Inflammatory macrophage treated with lipopolysaccharide for 4 hours (primary cell): ENCODE measurements at regions not wholly inside any gene's neighbourhood (a gene's known extent, or its start where the extent isn't known, plus 50 kb on each side); places are given as distances from the start of the nearest gene placed in this dataset.
A peak's percentile ranks its signal among the peaks of the same experiment; 100 is the strongest.
"Not testable (repeated sequence)": the region's sequence is repeated elsewhere in the genome, so short reads cannot be mapped to it uniquely, and the experiment has no call there.

ENCODE experiments used
- DNase-seq: peaks from one replicate; pipeline ENCODE4 v3.0.0-alpha.2; 2020

DNA sequence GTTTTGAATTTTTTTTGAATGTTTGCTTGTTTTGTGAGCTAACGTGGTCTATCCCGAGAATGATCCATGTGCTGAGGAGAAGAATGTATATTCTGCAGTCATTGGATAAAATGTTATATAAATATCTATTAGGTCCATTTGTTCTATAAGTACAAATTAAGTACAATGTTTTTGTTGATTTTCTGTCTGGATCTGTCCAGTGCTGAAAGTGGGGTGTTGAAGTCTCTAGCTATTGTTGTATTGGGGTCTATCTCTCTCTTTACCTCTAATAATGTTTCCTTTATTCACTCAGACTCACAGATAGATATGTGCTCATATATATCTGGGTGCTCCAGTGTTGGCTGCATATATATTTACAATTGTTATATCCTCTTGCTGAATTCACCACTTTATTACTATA, 144.8 kb upstream of the SETMAR start:
- DNase-seq = no peak

DNA sequence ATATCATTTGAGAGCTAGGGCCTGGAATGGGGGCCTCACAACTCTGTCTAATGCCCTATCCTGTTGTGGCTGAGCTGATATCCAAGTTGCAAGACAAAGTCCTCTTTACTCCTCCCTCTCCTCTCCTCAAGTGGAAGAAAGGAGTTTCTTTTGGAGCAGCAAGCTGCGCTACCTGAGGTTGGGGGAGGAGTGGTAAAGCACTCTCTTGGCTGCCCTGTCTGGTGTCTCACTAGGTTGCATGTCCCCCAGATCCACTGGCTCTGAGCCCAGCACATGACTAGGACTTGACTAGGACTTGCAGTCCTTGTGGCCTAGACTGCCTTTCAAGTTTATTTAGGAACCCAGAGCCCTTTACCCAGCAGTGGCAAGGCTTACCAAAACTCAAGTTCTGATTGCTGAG, 141.1 kb upstream of the SETMAR start:
- DNase-seq = no peak

DNA sequence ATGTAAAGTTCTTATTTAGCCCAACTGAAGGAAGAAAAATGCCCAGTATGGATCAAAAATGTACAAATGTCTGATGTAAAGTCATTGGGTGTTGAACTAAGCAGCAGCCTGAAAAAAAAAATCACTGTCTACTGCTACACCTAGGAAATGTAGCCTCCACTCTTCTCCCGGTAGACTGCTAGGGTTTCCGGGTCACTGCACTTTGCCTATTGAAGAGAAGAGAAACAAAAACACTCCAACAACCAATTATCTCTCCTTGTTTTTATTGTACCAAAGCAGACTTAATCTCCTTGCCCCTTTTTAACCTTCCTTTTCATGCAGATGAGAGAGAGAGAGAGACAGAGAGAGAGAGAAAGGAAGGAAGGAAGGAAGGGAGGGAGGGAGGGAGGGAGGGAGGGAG, 140.2 kb upstream of the SETMAR start:
- no peak for DNase-seq

DNA sequence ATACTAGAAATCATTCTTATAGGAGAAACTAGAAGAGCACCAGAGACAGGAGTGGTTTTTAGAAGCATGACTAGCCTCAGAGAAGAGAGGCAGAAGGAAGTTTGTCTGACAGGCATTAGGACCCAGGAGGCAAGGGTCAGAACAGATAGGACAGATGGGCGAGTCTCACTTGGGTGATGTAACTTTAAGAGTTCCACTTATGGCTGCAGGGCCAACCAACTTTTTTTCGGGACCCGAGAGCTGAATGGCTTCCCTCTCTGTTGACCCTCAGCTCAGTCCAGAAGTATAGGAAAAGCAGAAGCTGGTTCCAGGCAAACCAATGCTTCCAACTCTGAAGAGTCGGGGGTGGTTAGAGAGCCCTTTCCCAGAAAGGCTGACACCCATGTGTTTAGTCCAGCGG, 136.6 kb upstream of the SETMAR start:
- DNase-seq = no peak

DNA sequence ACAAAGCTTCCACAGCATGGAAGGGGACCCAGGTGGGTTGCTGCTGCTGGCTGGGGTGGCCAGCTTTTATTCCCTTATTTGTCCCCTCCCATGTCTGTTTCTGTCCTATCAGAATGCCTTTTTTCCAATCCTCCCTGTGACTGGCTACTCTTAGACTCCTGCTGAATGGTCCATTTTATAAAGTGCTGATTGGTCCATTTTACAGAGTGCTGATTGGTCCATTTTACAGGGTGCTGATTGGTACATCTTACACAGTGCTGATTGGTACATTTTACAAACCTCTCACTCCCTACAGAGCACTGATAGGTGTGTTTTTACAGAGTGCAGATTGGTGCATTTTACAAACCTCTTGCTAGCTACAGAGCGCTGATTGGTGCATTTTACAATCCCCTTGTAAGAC, 135.9 kb upstream of the SETMAR start:
- not testable (repeated sequence) for DNase-seq

DNA sequence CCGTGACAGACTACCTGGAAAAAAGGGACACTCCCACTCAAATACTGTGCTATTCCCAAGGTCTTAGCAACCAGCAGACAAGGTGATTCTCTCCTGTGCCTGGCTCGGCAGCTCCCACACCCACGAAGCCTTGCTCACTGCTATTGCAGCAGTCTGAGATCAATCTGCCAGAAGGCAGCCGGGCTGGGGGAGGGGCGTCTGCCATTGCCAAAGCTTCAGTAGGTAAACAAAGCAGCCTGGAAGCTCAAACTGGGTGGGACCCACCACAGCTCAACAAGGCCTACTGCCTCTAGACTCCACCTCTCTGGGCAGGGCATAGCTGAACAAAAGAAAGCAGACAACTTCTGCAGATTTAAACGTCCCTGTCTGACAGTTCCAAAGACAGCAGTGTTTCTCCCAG, 128.4 kb upstream of the SETMAR start:
- no peak for DNase-seq

DNA sequence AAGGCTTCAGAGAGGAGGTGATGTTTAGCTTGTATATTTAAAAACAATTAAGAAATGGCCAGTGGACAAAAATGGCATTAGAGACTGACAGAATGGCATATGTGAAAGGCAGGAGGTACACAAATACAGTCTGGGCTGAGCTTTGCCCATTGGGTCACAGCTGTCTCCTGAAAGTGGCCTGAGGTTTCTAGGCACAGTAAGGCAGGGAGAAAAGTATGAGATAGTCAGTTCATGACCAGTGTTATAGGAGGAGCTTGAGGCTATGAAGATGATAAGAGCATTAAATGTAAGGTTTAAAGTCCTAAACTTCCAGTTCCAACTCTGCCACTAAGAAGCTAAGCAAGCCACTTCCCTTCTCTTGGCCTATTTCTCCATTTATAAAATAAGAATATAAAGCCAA, 111.2 kb upstream of the SETMAR start:
- no peak for DNase-seq

DNA sequence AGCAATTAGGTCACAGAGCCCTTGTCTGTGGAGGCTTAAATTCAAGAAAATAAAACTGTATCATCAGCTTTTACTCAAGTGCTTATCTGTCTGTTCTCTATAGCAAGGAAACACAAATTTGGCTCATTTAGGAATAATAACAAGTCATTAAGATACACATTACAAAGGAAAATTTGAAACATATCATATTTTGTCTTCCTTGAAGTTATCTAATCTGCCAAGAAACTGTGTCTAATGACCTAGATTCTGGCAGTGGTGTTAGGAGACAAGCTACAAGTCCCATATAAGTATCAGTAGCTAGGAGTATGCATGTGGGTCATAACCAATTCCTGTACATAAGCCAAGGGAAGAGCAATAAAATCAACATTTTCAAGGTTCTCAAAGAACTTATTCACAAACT, 108.2 kb upstream of the SETMAR start:
- DNase-seq = no peak

DNA sequence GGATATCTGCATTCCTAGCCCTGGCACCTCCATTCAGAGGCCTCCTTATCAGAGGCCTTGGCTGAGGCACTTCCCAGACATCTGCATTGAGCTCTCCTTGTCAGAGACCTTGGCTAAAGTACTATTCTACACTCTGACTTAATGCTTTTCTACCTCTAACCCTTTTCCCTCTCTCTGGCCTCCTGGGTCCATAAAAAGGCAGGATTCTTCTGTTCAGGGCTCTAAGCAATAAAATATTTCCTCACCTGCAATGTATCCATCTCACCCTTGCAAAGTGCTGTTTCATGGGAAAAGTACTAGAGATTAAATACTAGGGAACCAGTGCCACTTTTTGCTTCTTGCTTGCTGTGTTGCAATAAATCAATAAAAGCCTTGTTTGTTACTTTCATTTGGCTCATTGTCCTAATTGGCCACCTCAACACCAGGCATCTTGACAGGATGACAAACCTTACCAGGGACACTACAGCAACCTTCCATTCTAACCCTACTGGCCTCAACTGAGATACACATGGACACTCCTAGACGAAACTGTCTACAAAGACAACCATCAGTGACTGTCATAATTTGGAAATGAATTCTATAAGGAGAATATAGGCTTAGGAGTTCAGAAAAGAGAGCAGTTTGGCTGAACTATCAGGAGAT, 106.5 kb upstream of the SETMAR start:
- no peak for DNase-seq

DNA sequence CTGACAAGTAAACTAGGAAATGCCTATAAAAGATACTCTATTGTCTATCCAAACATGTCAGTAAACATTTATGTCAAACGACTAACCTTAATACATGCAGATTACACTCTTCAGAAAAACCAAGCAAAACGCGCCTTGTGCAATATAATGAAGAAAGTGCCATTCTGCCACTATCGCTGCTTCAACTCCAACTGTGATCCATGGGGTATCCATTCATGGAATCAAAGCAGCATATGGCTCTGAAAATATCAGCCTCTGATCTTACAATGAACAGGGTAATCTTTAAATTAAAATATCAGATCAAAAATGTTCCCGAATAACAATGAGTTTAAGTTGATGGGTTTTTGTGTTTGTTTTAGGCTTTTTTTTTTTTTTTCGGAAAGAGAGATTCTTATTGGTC, 105.5 kb upstream of the SETMAR start:
- DNase-seq = no peak

DNA sequence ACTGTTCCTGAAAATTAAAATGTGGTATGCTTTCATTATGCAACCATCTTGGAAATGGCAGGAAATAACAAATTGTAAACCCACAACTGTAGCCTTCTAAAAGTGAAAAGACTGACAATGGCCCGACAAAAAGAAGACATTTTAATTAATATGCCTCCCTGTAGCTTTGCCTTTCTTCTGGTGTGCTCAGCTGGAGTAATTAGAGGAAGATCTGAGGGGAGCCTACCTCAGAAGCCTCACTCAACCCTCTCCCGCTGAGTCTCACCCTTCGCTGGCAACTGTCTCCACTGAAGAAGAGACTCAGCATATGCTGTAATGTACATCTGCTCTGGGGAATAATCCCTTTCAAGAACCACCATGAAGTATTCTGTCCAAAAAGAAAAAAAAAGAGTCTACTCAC, 104.7 kb upstream of the SETMAR start:
- DNase-seq = no peak

DNA sequence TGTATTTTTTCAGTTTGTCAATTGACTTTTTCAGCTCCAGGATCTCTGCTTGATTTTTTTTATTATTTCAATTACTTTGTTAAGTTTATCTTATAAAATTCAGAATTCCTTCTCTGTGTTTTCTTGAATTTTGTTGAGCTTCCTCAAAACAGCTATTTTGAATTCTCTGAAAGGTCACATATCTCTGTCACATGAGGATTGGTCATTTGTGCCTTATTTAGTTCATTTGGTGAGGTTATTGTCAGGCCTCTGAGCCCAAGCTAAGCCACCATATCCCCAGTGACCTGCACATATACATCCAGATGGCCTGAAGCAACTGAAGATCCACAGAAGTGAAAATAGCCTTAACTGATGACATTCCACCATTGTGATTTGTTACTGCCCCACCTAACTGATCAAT, 98.4 kb upstream of the SETMAR start:
- peak; percentile 52 for DNase-seq

DNA sequence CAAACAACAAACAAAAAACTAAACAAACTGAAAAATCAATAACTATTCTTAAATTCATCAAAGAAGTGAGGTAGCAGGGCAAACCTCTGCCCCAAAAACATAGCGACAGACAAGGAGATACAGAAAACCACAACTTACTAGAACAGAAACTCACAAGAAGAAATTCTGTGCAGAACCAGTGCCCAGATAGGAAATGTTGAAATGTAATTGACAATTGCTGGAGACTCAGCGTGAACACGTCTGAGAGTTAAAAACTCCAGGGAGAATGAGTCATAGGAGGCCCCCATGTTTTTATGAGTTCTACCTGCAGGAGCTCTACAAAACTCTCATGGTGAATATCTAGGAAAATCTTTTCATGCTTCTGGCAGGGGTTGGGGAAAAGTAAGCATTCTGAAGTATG, 95.5 kb upstream of the SETMAR start:
- DNase-seq = peak; percentile 4

DNA sequence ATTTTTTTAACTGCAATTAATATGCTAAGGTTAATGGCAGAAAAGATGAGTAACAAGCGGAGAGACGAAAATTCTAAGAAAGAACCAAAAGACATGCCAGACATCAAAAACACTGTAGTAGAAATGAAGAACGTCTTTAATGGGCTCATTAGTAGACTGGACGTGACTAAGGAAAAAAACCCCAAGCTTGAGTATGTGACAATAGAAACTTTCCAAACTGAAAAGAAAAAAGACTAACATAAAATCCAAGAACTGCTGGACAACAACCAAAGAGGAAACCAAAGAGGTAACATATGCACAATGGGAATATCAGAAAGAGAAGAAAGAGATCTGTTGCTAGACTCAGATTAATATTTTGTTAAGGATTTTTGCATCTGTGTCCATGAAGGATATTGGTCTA, 94.6 kb upstream of the SETMAR start:
- no peak for DNase-seq

DNA sequence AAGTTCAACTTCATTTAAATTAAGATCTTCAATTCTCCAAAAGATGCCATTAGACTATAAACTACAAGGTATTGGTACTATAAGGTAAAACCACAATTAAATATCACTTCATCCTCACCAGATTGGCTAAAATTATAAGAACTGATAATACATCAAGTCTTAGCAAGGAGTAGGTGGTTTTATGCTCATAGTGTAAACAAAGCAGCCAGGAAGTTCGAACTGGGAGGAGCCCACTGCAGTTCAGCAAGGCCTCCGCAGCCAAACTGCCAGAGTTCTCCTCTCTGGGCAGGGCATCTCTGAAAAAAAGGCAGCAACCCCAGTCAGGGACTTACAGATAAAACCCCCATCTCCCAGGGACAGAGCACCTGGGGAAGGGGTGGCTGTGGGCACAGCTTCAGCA, 91.6 kb upstream of the SETMAR start:
- DNase-seq = no peak

DNA sequence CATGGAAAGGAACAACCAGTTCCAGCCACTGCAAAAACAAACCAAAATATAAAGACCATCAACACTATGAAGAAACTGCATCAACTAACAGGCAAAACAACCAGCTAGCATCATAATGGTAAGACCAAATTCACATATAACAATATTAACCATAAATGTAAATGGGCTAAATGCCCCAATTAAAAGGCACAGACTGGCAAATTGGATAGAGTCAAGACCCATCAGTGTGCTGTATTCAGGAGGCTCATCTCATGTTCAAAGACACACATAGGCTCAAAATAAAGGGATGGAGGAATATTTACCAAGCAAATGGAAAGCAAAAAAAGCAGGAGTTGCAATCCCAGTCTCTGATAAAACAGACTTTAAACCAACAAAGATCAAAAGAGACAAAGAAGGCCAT, 89.7 kb upstream of the SETMAR start:
- DNase-seq = not testable (repeated sequence)

DNA sequence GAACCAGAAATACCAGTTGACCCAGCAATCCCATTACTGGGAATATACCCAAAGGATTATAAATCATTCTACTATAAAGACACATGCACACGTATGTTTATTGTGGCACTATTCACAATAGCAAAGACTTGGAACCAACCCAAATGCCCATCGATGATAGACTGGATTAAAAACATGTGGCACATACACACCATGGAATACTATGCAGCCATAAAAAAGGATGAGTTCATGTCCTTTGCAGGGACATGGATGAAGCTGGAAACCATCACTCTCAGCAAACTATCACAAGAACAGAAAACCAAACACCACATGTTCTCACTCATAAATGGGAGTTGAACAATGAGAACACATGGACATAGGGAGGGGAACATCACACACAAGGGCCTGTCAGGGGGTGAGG, 86.2 kb upstream of the SETMAR start:
- DNase-seq = not testable (repeated sequence)

DNA sequence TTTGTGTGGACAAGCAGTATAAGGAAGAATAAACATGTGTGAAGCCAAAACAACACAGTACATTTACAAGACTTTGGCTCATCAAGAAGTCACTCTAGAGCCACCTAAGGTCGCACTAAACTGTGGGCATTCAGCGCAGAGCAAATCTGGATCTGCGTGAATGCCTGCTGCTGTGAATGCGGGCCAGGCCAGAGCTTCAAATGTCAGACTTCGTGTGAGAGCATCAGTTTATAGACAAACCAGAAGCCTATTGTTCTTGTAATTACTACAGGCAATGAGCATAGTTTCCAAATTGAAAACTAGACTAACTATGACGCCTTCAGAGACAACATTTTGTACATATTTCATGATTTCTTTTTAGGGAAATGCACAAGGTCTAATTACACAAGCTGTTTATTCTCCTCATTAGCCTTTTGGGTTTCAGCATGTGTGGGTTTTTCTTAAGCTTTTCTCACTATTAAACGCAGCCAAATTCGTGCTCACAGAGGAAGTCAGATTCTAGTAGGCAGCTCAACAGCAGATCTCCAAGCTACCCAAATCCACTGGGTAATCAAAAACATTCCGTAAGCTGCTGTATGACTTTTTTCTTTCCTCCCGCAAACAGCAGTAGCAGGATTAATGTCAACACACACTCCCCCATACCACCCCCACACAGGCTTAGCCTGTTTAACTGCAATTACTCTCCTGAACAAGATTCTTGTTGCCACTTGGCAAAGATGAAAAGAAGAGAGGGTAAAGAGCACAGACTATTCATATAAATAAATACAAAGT, 84.5 kb upstream of the SETMAR start:
- DNase-seq = no peak

DNA sequence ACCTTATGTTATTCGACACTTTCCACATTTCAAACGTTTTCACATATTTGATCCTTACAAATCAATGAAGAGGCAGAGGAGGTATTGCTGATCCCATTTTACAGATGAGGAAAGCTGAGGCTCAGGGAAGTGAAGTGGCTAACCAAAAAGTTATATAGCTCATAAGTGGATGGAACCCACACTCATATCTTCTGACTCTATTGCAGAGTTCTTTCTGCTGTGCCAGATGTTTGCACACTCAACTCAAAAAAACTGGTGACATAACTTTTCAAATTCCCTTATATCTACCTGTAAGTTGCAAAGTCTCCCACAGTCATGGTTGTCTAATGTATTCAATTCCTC, 84.0 kb upstream of the SETMAR start:
- no peak for DNase-seq

DNA sequence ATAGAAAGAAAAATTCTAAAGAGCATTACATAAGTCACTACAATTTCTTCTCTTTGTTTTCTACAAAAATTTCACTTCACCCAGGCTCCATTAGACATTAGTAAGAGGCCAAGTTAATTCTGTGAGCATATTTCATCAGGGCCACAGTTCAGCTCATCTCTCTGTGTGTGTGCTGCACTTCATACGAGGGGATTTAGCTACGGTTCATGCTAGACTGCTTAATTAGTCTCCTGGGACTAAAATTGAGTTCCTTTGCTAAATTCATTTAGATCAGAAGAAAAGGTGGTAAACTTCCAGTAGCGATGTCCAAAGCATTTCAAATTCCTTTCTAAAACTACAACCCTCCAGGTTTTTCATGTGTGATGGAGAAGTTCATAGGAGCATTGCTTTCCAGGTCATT, 83.1 kb upstream of the SETMAR start:
- no peak for DNase-seq

DNA sequence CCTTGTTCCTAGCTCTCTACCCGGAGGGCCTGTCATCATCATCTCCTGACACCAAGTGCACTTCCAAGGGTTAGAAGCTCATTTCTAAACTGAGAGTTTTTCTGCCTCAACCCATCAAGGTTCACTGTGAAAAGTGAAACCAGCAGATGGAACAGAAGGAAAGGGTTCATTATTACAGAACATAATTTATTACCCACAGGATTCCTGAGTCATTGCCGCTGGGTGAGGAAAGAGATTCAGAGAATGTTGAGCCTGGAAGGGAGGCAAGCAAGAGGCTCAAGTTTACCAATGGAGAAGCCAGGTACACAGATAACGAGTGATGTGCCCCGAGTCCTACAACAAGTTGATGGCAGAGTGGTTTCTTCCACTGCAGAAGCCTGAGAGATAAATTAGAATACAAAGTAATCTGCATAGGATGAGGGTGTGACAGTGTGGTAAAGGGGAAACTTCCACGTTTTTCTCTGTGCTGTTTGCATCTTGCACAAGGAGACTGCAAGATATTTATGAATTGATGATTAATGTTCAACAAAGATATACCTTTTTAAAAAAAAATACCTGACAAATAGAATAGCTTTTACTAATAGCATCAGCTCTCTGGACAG, 80.5 kb upstream of the SETMAR start:
- peak; percentile 34 for DNase-seq

DNA sequence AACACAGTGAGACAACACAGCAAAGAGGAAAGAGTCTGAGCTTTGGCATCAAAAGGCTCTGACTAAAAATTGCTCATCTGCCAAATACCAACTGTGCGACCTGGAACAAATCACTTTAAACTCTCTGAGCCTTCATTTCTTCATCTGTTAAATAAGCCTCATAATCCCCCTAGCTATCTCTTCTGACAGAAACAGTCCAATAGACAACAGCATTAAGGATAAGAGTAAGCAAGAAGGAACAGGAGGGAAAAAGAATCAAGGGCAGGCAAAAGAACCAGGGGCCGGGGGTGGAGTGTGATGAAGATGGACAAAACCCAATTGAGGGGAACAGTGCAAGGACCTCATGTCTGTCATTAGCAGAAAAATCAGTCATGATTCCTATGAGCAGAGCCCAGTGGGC, 79.4 kb upstream of the SETMAR start:
- DNase-seq = no peak

DNA sequence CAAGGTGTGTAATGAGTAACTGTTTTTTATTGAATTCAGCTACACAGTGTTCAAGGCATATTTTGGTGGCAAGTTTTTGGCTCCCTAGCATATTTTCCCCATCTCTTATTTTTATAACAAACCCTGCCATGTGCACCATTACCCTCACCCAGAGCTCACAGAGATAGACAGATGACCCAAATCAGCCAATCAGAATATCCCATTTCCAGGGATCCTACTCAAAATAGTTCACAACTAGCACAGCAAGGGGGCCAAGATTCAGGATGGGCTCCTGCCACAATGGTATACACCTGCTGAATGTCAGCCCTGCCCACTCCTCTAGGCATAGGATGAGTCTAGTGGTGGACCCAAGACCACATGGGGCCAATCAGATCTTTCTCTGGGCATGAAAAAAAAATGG, 78.8 kb upstream of the SETMAR start:
- DNase-seq = no peak

DNA sequence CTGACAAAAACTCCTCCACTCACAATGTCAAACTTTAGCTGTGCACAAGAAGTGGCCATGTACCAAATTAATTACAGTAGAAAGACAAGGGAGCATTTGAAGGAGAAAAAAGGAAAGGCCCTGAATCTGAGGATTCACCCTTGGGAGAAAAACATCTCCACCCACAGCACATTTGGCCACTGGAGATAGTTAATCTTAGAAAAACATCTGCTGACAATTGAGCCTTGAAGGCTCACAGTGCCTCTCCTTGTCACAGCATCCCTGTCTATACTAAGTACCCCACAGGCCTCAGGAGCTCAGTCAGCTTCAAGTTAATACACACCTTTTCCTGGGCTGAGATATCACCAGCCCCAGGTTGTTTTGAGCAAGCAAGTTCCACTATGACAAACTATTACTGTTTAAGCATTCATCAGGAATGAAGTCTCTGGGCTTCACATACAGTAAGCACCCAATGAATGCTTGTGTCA, 78.1 kb upstream of the SETMAR start:
- no peak for DNase-seq

DNA sequence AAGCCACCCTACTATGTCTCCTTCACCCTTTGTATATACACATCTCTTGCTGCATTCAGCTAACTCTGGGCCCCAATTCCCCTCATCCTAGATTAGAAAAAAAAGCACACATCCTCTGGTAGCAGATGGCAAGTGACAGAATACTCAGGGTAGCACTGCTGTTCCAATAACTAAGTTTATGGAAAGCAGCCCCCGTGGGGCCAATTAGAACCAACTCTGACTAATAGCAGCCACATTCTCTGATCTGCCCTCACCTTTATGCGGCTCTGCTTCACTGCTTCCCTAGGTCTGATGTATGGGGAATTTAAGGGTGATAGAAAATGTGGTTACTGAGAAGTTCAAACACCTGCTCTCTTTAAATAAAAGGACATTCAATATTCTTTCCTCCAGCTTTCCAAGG, 74.9 kb upstream of the SETMAR start:
- no peak for DNase-seq
